Thyroid gland (tissue), 4 donors: ENCODE measurements at regions not wholly inside any gene's neighbourhood (a gene's known extent, or its start where the extent isn't known, plus 50 kb on each side); places are given as distances from the start of the nearest gene placed in this dataset.
A peak's percentile ranks its signal among the peaks of the same experiment; 100 is the strongest.

Source experiments
- DNase-seq, 2 donors: peaks; one replicate each; pipeline ENCODE4 v3.0.0-alpha.2; 2019
- H3K27ac ChIP-seq, 3 donors: fragments of 200-600 bp; sonication (generic); 1 replicate in 2 of 3; 2 replicates in 1 of 3; pipeline ENCODE4 v1.5.1; 2016 to 2019; ENCODE audit warnings: mild to moderate bottlenecking in 1 of 3, moderate library complexity in 1 of 3
- H3K27me3 ChIP-seq: fragments of 200-600 bp; sonication (generic); one replicate; pipeline ENCODE4 v1.5.1; 2019
- H3K36me3 ChIP-seq, 2 donors: fragments of 200-600 bp; sonication (generic); one replicate each; pipeline ENCODE4 v1.5.1; 2016 to 2019
- H3K4me1 ChIP-seq, 2 donors: fragments of 200-600 bp; sonication (generic); one replicate each; pipeline ENCODE4 v1.5.1; 2017 to 2019
- H3K4me3 ChIP-seq, 3 donors: fragments of 200-600 bp; sonication (generic); replicated peaks in 1 of 3; 1 replicate in 2 of 3; 2 replicates in 1 of 3; pipeline ENCODE4 v1.5.1; 2016; ENCODE audit warnings: mild to moderate bottlenecking in 1 of 3
- H3K9me3 ChIP-seq: fragments of 200-600 bp; sonication (generic); one replicate; pipeline ENCODE4 v1.5.1; 2017
- CTCF ChIP-seq, 6 experiments: fragments of 200-600 bp in 3 of 6; fragments of 450-650 bp in 3 of 6; sonication (generic) in 3 of 6; IDR thresholded peaks; one replicate each; pipeline ENCODE4 v1.5.1; 2016 to 2019; ENCODE audit warnings: antibody characterized with exemption in 6 of 6, mild to moderate bottlenecking in 2 of 6, inconsistent platforms in 1 of 6, moderate library complexity in 1 of 6
- POLR2A ChIP-seq, 2 donors: fragments of 450-650 bp; IDR thresholded peaks; one replicate each; pipeline ENCODE4 v1.6.1; 2017; ENCODE audit warnings: antibody characterized with exemption in 2 of 2, mild to moderate bottlenecking in 2 of 2, moderate library complexity in 1 of 2
- WGBS, 2 donors: methylation state at CpG; one replicate each; pipeline ENCODE4 v1.1.5; 2017; 5-methylcytosine and 5-hydroxymethylcytosine counted together
- intact Hi-C: fragments of 100-400 bp; cut with DNase I; formaldehyde crosslinking; loops from one replicate; pipeline ENCODE4 v1.15.1; 2023

GRCh38 chr5:68953231-68953874, 140.5 kb upstream of the SLC30A5 start:
- Histone ChIP-seq H3K4me1 (peaks cover 14 to 29% of the 10 kb centered on the region in 2 donors), H3K27me3 (no peaks in the 10 kb centered on the region), H3K36me3 (no peaks in the 10 kb centered on the region), H3K9me3 (no peaks in the 10 kb centered on the region), H3K27ac (no peak overlapping the region), H3K4me3 (no peak overlapping the region)
- TF ChIP-seq POLR2A (IDR thresholded peaks at IDR 0.05) (no peak), CTCF (IDR thresholded peaks at IDR 0.05) (no peak)
- no peak for DNase-seq
- intact Hi-C loops: no loop called here
- WGBS, 2 donors: 56 to 69% methylated on average over 3 of the region's 3 CpGs

- Histone ChIP-seq H3K36me3 (no peaks in the 10 kb centered on the region), H3K27ac (no peak overlapping the region)
Measured at GRCh38 chr5:68953875-68954617, 139.8 kb upstream of the SLC30A5 start.

GRCh38 chr5:68954618-68954910, 139.2 kb upstream of the SLC30A5 start:
- Histone ChIP-seq H3K27me3 (no peaks in the 10 kb centered on the region), H3K9me3 (no peaks in the 10 kb centered on the region), H3K4me1 (peaks cover 11 to 23% of the 10 kb centered on the region in 2 donors), H3K4me3 (no peak overlapping the region), H3K27ac (no peak overlapping the region), H3K36me3 (no peaks in the 10 kb centered on the region)
- TF ChIP-seq CTCF (IDR thresholded peaks at IDR 0.05) (no peak), POLR2A (IDR thresholded peaks at IDR 0.05) (no peak)
- WGBS, 2 donors: 75 to 83% methylated on average over 2 of the region's 2 CpGs
- intact Hi-C loops: no loop called here
- DNase-seq: no peak

More at GRCh38 chr5:68953875-68954617, 139.8 kb upstream of the SLC30A5 start:
- no peak for DNase-seq
- intact Hi-C loops: no loop called here
- Histone ChIP-seq H3K4me3 (no peak overlapping the region), H3K27me3 (no peaks in the 10 kb centered on the region), H3K9me3 (no peaks in the 10 kb centered on the region), H3K4me1 (peaks cover 14 to 28% of the 10 kb centered on the region in 2 donors)
- WGBS, 2 donors: 56 to 65% methylated on average over 9 of the region's 9 CpGs
- TF ChIP-seq CTCF (IDR thresholded peaks at IDR 0.05) (no peak), POLR2A (IDR thresholded peaks at IDR 0.05) (no peak)

GRCh38 chr5:68957591-68957990, 136.2 kb upstream of the SLC30A5 start:
- H3K27me3 ChIP-seq: no peaks in the 10 kb centered on the region
- intact Hi-C loops: no loop called here
- H3K27ac ChIP-seq: no peak overlapping the region
- no peak overlapping the region for H3K4me3 ChIP-seq
- no peaks in the 10 kb centered on the region for H3K36me3 ChIP-seq
- peak; percentile 35 to 36 for DNase-seq
- no peaks in the 10 kb centered on the region for H3K9me3 ChIP-seq
- TF ChIP-seq CTCF (IDR thresholded peaks at IDR 0.05) (no peak), POLR2A (IDR thresholded peaks at IDR 0.05) (no peak)
- H3K4me1 ChIP-seq: peaks cover under 1 to 5% of the 10 kb centered on the region in 2 donors

- WGBS, 2 donors: 100% methylated on average over 1 of the region's 1 CpG
- DNase-seq: no peak
- no peak for TF ChIP-seq POLR2A (IDR thresholded peaks at IDR 0.05)
- Histone ChIP-seq H3K36me3 (no peaks in the 10 kb centered on the region), H3K4me3 (no peak overlapping the region), H3K4me1 (peaks cover 4 to 8% of the 10 kb centered on the region in 2 donors), H3K9me3 (no peaks in the 10 kb centered on the region), H3K27me3 (no peaks in the 10 kb centered on the region), H3K27ac (no peak overlapping the region)
- intact Hi-C loops: no loop called here
Measured at GRCh38 chr5:68958428-68958827, 135.4 kb upstream of the SLC30A5 start.
